ENCODE measurements at regions not wholly inside any gene's neighbourhood (a gene's known extent, or its start where the extent isn't known, plus 50 kb on each side); places are given as distances from the start of the nearest gene placed in this dataset.

DNA sequence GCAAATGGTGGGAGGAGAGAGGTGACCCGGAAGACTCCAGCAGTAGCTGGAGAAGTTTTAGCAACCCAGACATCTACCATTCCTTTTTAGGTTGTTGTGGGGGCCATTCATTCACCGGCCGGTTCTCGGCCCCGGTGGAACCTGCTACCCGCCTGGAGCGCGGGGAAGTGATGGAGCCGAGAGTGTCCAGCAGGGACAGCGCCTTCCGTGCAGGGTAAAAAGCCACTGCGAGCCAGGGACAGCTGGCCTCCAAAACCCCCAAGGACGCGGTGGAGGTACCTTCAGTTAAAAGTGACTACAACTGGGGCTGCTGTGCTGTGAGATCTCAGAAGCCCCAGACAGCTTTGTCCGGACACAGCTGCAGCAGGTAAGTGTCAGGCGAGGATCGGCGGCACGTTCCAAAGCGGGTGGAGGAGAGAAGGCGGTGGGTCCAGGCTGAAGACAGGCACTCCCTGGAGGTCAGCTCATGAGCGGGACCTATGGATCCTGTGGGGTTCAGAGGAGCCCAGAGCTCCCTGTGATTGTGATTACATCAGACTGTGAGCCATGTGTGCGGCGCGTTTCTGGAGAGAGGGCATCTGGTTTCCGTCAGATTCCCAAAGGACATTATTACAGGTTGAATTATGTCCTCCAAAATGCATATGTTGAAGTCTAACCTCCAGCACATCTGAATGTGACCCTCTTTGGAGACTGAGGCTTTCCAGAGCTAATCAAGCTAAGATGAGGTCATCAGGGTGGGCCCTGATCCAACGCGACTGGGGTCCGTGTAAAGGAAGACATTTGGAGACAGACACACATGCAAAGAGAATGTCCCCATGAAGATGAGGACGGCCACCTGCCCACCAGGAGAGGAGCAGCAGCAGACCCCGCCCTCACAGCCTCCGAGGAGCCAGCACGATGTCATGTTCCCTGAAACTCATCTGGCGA is 276.3 kb downstream of the EIPR1 start:
- TF ChIP-seq, protein P1, sequence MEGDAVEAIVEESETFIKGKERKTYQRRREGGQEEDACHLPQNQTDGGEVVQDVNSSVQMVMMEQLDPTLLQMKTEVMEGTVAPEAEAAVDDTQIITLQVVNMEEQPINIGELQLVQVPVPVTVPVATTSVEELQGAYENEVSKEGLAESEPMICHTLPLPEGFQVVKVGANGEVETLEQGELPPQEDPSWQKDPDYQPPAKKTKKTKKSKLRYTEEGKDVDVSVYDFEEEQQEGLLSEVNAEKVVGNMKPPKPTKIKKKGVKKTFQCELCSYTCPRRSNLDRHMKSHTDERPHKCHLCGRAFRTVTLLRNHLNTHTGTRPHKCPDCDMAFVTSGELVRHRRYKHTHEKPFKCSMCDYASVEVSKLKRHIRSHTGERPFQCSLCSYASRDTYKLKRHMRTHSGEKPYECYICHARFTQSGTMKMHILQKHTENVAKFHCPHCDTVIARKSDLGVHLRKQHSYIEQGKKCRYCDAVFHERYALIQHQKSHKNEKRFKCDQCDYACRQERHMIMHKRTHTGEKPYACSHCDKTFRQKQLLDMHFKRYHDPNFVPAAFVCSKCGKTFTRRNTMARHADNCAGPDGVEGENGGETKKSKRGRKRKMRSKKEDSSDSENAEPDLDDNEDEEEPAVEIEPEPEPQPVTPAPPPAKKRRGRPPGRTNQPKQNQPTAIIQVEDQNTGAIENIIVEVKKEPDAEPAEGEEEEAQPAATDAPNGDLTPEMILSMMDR (IDR thresholded peaks at IDR 0.05; ENCODE audit: insufficient read depth, low read length), result no peak
- DNase-seq (ENCODE audit: low read depth), result no peak
- H3K4me3 ChIP-seq (ENCODE audit: low read depth, low read length), result no peak overlapping the region

DNA sequence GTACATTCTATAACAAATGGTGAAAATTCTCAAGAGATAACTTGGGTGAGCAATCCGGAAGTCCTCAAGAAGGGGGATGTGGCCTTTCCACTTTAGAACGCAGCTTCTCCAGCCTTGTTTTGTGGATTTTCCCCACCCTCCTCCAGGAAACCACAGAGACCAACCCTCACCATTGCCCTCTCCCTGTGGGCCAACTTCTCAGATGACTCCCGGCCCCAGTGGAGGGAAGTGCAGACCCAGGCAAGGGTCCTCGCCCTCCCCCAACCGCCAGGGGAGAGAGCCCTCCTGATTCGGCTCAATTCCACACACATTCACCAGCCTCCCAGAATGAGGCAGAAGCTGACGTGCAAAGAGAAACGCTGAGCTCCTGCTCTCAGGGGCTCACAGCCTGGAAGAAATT is 277.2 kb downstream of the EIPR1 start:
- DNase-seq (ENCODE audit: low read depth), result no peak
- TF ChIP-seq, protein P1 (IDR thresholded peaks at IDR 0.05; ENCODE audit: insufficient read depth, low read length), result no peak
- H3K4me3 ChIP-seq (ENCODE audit: low read depth, low read length), result no peak overlapping the region

DNA sequence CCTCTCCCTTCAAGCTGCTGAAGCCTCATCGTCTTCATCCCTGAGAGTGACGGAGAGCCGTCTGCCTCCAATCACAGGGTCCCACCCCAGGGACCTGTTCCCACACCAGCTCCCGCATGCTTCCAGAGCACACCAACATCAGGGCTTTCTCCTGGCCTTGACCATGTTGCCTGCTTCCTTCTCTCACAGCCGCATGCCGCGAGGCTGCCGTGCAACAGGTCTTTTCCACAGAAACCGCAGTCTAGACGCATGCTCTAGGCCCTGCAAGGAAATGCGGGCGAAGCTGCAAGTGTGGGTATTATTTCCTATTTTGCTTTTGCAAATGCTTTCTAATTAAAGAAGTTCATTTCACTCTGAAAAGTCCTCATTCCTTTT is 277.8 kb downstream of the EIPR1 start:
- TF ChIP-seq, protein P1 (IDR thresholded peaks at IDR 0.05; ENCODE audit: insufficient read depth, low read length), result no peak
- no peak overlapping the region for H3K4me3 ChIP-seq (ENCODE audit: low read depth, low read length)
- no peak for DNase-seq (ENCODE audit: low read depth)

DNA sequence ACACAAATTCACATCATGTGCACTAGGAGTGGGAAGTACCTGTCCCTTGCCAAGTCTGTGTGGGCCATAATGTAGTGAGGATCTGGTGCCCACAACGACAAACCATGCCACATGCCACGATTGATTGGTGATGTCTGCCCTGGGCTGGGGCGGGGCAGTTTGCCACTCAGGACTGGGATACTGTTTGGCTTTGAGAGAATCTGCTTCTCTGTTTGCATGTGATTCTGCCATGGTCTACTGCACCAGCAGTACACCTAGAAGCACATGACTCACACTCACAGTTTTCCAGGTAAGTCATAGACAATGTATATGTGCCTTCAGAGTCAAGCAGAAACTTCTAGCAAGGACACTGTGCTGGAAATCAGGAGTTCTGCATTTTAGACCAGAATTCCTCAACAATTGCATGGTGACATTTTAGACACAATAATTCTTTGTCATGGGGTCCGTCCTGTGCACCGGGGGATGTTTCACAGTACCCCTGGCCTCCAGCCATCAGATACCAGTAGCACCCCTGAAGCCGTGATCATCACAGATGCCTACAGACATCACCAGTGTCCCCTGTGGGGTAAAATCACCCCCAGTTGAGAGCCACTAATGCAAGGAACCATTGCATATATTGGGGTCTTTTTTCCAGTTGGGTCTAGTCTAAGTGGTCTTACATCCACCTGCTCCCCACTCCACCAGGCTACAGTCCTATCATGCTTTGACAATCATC is 278.3 kb downstream of the EIPR1 start:
- DNase-seq (ENCODE audit: low read depth), result no peak
- no peak overlapping the region for H3K4me3 ChIP-seq (ENCODE audit: low read depth, low read length)
- TF ChIP-seq, protein P1 (IDR thresholded peaks at IDR 0.05; ENCODE audit: insufficient read depth, low read length), result no peak

DNA sequence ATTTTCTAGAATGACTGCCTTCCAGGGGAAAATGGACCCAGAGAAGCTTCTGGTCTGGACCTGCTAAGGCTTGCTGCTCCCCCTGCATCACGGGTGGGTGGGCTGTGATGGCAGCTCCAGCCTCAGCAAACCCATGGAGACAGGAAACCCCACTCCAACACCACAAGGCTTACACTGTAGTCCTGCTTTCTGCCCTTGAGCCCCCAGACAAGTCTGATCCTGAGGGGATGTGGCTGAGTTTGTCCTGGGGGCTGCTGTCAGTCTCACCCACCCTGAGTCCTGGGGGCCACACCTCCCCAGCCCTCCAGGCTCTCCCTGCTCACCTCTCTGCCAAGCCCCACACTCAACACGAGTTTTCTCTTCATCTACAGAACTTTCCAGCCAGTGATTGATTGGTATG is 279.4 kb downstream of the EIPR1 start:
- H3K4me3 ChIP-seq (ENCODE audit: low read depth, low read length), result no peak overlapping the region
- DNase-seq (ENCODE audit: low read depth), result no peak
- TF ChIP-seq, protein P1 (IDR thresholded peaks at IDR 0.05; ENCODE audit: insufficient read depth, low read length), result no peak

DNA sequence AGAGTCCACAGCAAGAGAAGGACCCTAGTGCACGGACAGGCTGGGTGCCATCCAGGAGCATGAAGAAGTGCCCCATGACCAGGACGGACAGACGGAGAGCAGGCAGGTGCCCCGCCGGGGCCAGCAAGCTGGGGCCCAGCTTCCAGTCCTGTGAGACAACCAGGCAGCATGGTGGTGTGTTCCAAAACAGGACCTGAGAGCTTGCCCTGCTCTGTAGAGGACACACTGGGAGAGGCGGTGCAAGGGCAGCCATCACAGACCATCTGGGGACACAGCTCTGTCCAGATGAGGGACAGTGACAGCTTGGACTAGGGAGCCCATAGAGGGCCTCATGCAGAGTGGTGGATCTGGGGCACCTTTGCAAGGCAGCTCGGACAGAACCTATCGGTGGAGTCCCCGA is 279.8 kb downstream of the EIPR1 start:
- TF ChIP-seq, protein P1 (IDR thresholded peaks at IDR 0.05; ENCODE audit: insufficient read depth, low read length), result no peak
- no peak overlapping the region for H3K4me3 ChIP-seq (ENCODE audit: low read depth, low read length)
- no peak for DNase-seq (ENCODE audit: low read depth)

Measured in fibroblast of the aortic adventitia (primary cell).